ENCODE measurements at regions not wholly inside any gene's neighbourhood (a gene's known extent, or its start where the extent isn't known, plus 50 kb on each side); places are given as distances from the start of the nearest gene placed in this dataset.
A peak's percentile ranks its signal among the peaks of the same experiment; 100 is the strongest.

DNA sequence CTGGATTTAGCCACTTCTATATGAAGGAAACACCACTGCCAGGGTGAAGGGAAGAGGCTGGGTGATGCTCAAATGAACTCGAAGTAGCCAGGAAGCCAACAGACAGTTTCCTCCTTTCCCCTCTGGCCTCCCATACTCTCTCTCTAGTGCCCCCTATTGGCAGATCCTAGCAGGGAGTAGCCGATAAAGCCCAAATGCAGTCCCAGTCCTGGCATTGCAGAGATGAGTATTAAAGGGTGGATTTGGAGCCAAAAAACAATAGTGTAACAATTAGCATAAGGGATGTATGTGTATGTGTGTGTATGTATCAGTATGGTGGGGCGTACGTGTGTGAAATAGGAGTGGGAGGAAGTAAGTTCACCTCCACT lies 213.8 kb upstream of the LDB2 start:
- H3K4me3 ChIP-seq, result no peak overlapping the region
- intact Hi-C loops (cut with DNase I; ENCODE audit: low total_unique reads), result no loop called here
- TF ChIP-seq POLR2AphosphoS5 (IDR thresholded peaks at IDR 0.05), result no peak
- TF ChIP-seq POLR2A (IDR thresholded peaks at IDR 0.05), result no peak
- no peak for TF ChIP-seq CTCF (IDR thresholded peaks at IDR 0.05)

GRCh38 chr4:17109126-17109525 lies 210.7 kb upstream of the LDB2 start:
- Histone ChIP-seq H3K9me3 (no peaks in the 10 kb centered on the region), H3K27ac (no peak overlapping the region), H3K4me1 (peaks cover 0 to 3% of the 10 kb centered on the region in 2 donors), H3K27me3 (no peaks in the 10 kb centered on the region), H3K36me3 (no peaks in the 10 kb centered on the region), H3K4me3 (no peak overlapping the region)
- intact Hi-C loops (cut with DNase I; ENCODE audit: low total_unique reads), result no loop called here
- no peak for TF ChIP-seq POLR2AphosphoS5 (IDR thresholded peaks at IDR 0.05)
- no peak for TF ChIP-seq POLR2A (IDR thresholded peaks at IDR 0.05)
- TF ChIP-seq CTCF (IDR thresholded peaks at IDR 0.05), result no peak
- no peak for DNase-seq (ENCODE audit: low spot score in 2 of 2)

More for the DNA sequence above, 213.8 kb upstream of the LDB2 start:
- H3K4me1 ChIP-seq, result peaks cover 0 to 3% of the 10 kb centered on the region in 2 donors
- DNase-seq (ENCODE audit: low spot score in 2 of 2), result no peak
- H3K9me3 ChIP-seq, result no peaks in the 10 kb centered on the region
- H3K27ac ChIP-seq, result peak overlapping the region in 1 of 2 donors; percentile 38
- H3K27me3 ChIP-seq, result no peaks in the 10 kb centered on the region
- no peaks in the 10 kb centered on the region for H3K36me3 ChIP-seq

DNA sequence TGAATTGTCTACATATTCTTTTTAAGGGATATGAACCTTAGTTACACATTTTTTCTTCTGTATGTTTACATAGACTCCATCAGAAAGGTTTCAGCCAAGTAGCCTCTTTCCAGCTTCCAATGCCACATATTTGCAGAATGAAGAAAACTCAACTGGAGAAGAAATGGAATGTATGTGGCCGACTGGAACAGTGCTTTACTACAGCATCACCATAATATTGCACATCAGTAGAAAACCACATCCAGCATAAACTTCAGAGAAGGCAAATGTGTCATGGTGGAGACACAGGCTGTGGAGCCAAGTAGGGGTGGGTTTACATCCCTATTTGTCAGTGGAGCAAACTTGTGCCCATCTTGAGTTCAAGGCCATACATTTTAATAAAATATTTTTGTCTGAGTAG lies 204.8 kb upstream of the LDB2 start:
- Histone ChIP-seq H3K27ac (no peak overlapping the region), H3K4me1 (no peaks in the 10 kb centered on the region), H3K9me3 (no peaks in the 10 kb centered on the region), H3K36me3 (no peaks in the 10 kb centered on the region), H3K27me3 (no peaks in the 10 kb centered on the region), H3K4me3 (no peak overlapping the region)
- intact Hi-C loops (cut with DNase I; ENCODE audit: low total_unique reads), result no loop called here
- TF ChIP-seq CTCF (IDR thresholded peaks at IDR 0.05), result no peak
- no peak for TF ChIP-seq POLR2AphosphoS5 (IDR thresholded peaks at IDR 0.05)
- no peak for TF ChIP-seq POLR2A (IDR thresholded peaks at IDR 0.05)
- DNase-seq (ENCODE audit: low spot score in 2 of 2), result no peak

DNA sequence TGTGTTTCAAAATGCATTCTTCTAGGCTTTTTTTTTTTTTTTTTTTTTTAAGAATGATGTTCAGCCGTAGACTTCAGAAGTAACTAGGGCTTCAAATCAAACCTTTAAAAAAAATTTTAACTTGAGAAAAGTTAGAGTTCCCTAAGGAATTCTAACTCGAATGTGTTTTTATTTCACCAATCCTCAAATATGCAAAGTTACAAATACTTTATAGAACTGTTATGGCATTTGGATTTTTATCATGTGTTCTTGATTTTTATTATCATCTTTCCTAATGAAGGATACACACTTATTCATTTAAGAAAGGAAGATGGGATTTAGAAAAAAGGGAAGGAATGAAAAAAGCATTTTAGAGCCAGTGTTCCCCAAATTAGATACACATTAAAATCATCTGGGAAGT lies 200.6 kb upstream of the LDB2 start:
- TF ChIP-seq POLR2AphosphoS5 (IDR thresholded peaks at IDR 0.05) (no peak), POLR2A (IDR thresholded peaks at IDR 0.05) (no peak), CTCF (IDR thresholded peaks at IDR 0.05) (no peak)
- no peaks in the 10 kb centered on the region for H3K27me3 ChIP-seq
- intact Hi-C loops (cut with DNase I; ENCODE audit: low total_unique reads), result no loop called here
- H3K4me1 ChIP-seq, result no peaks in the 10 kb centered on the region
- no peak overlapping the region for H3K4me3 ChIP-seq
- H3K9me3 ChIP-seq, result no peaks in the 10 kb centered on the region
- DNase-seq (ENCODE audit: low spot score in 2 of 2), result no peak
- no peaks in the 10 kb centered on the region for H3K36me3 ChIP-seq
- no peak overlapping the region for H3K27ac ChIP-seq

DNA sequence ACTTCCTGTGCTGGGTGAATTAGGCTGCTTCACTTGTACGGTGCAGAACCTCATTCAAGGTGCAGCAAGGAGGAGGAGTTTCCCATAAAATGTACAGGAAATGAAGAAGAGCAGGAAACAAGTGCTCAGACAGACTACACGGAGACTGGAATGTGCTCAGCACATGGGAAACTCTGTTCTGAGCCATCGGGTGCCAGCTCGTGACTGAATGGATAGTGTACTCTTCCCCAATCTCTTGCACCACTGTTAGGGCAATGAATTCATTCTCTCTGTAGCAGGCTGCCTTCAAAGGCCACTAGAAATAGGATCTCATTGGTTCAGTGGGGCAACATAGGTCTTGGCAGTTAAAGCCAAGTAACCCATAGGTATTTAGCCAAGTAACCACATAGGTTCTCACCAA lies 200.0 kb upstream of the LDB2 start:
- DNase-seq (ENCODE audit: low spot score in 2 of 2), result no peak
- no peaks in the 10 kb centered on the region for H3K36me3 ChIP-seq
- TF ChIP-seq POLR2AphosphoS5 (IDR thresholded peaks at IDR 0.05) (no peak), POLR2A (IDR thresholded peaks at IDR 0.05) (no peak), CTCF (IDR thresholded peaks at IDR 0.05) (no peak)
- intact Hi-C loops (cut with DNase I; ENCODE audit: low total_unique reads), result no loop called here
- H3K4me3 ChIP-seq, result no peak overlapping the region
- H3K27ac ChIP-seq, result no peak overlapping the region
- no peaks in the 10 kb centered on the region for H3K27me3 ChIP-seq
- no peaks in the 10 kb centered on the region for H3K4me1 ChIP-seq
- no peaks in the 10 kb centered on the region for H3K9me3 ChIP-seq

Measured in breast epithelium (tissue), 4 donors.